Naive thymus-derived CD8-positive, alpha-beta T cell (primary cell): ENCODE measurements at regions not wholly inside any gene's neighbourhood (a gene's known extent, or its start where the extent isn't known, plus 50 kb on each side); places are given as distances from the start of the nearest gene placed in this dataset.

Experiments
- ATAC-seq, 2 donors: fragments of 150-1000 bp; cut with Tn5 transposase in 1 of 2; sonication (Bioruptor Pico), chemical (Tn5 transposase) in 1 of 2; 1 replicate in 1 of 2; 2 replicates in 1 of 2; pipeline ENCODE4 v1.10.0; 2021; ENCODE audit warnings: mild to moderate bottlenecking in 2 of 2, moderate library complexity in 2 of 2
- POLR2A ChIA-PET: fragments of 350-600 bp; sonication (Branson Sonifier 250); formaldehyde crosslinking; loops from one replicate; lab custom pipeline; 2021; ENCODE audit warnings: antibody characterized with exemption; lab: Charles Lee
- DNase-seq, 10 donors: peaks; one replicate each; pipeline versions ENCODE4 v3.0.0 to v3.0.0-alpha.2; 2020 to 2022
- H3K27ac Mint-ChIP-seq, 10 donors: one replicate each; pipeline ENCODE4 v1.8.0; 2020 to 2022; ENCODE audit warnings: mild to moderate bottlenecking in 10 of 10, mixed read lengths in 10 of 10, moderate library complexity in 4 of 10, inconsistent platforms in 1 of 10
- H3K27me3 Mint-ChIP-seq, 5 donors: one replicate each; pipeline ENCODE4 v1.8.0; 2021 to 2022; ENCODE audit warnings: mixed read lengths in 5 of 5
- H3K36me3 Mint-ChIP-seq, 3 donors: one replicate each; pipeline ENCODE4 v1.8.0; 2020 to 2022; ENCODE audit warnings: mixed read lengths in 3 of 3, mild to moderate bottlenecking in 2 of 3, inconsistent platforms in 1 of 3
- H3K4me1 Mint-ChIP-seq, 4 donors: one replicate each; pipeline ENCODE4 v1.8.0; 2021 to 2022; ENCODE audit warnings: mixed read lengths in 4 of 4
- H3K4me3 Mint-ChIP-seq, 10 donors: one replicate each; pipeline ENCODE4 v1.8.0; 2020 to 2022; ENCODE audit warnings: mild to moderate bottlenecking in 10 of 10, mixed read lengths in 10 of 10, moderate library complexity in 6 of 10, inconsistent platforms in 1 of 10
- H3K9me3 Mint-ChIP-seq, 9 donors: one replicate each; pipeline ENCODE4 v1.8.0; 2020 to 2022; ENCODE audit warnings: mixed read lengths in 9 of 9, mild to moderate bottlenecking in 3 of 9, inconsistent platforms in 1 of 9, moderate library complexity in 1 of 9

GRCh38 chr13:75931116-75931515 lies 295.0 kb downstream of the LMO7 start:
- no peaks in the 10 kb centered on the region for H3K4me1 Mint-ChIP-seq
- no peaks in the 10 kb centered on the region for H3K9me3 Mint-ChIP-seq
- H3K4me3 Mint-ChIP-seq = no peak overlapping the region
- H3K27me3 Mint-ChIP-seq = peaks cover 0 to 21% (median 9%) of the 10 kb centered on the region in 5 donors
- no peak overlapping the region for H3K27ac Mint-ChIP-seq
- ATAC-seq (no peak), DNase-seq (no peak)
- POLR2A ChIA-PET = no interaction called here
- no peaks in the 10 kb centered on the region for H3K36me3 Mint-ChIP-seq

GRCh38 chr13:75929076-75929475 lies 292.9 kb downstream of the LMO7 start:
- Mint-ChIP-seq H3K27ac (no peak overlapping the region), H3K36me3 (no peaks in the 10 kb centered on the region), H3K9me3 (no peaks in the 10 kb centered on the region), H3K4me3 (no peak overlapping the region), H3K4me1 (no peaks in the 10 kb centered on the region), H3K27me3 (peaks cover 0 to 21% (median 9%) of the 10 kb centered on the region in 5 donors)
- no peak for DNase-seq
- ATAC-seq = no peak
- POLR2A ChIA-PET = no interaction called here

GRCh38 chr13:75927183-75927669 lies 291.1 kb downstream of the LMO7 start:
- H3K9me3 Mint-ChIP-seq = peaks cover 0 to 7% (median 0%) of the 10 kb centered on the region in 9 donors

GRCh38 chr13:75920536-75920935 lies 284.4 kb downstream of the LMO7 start:
- H3K4me1 Mint-ChIP-seq = no peaks in the 10 kb centered on the region
- no peaks in the 10 kb centered on the region for H3K36me3 Mint-ChIP-seq
- DNase-seq (no peak), ATAC-seq (no peak)
- peaks cover 0 to 7% (median 0%) of the 10 kb centered on the region in 9 donors for H3K9me3 Mint-ChIP-seq
- POLR2A ChIA-PET = no interaction called here
- no peak overlapping the region for H3K4me3 Mint-ChIP-seq
- peaks cover 0 to 8% (median 0%) of the 10 kb centered on the region in 5 donors for H3K27me3 Mint-ChIP-seq
- no peak overlapping the region for H3K27ac Mint-ChIP-seq

More at GRCh38 chr13:75927183-75927669, 291.1 kb downstream of the LMO7 start:
- POLR2A ChIA-PET = no interaction called here
- no peak overlapping the region for H3K27ac Mint-ChIP-seq
- no peak overlapping the region for H3K4me3 Mint-ChIP-seq
- H3K4me1 Mint-ChIP-seq = no peaks in the 10 kb centered on the region
- H3K36me3 Mint-ChIP-seq = no peaks in the 10 kb centered on the region
- peaks cover 0 to 22% (median 9%) of the 10 kb centered on the region in 5 donors for H3K27me3 Mint-ChIP-seq
- DNase-seq = no peak
- no peak for ATAC-seq

- Mint-ChIP-seq H3K9me3 (peaks cover 0 to 7% (median 0%) of the 10 kb centered on the region in 9 donors), H3K4me3 (no peak overlapping the region), H3K27me3 (peaks cover 0 to 6% (median 0%) of the 10 kb centered on the region in 5 donors), H3K4me1 (no peaks in the 10 kb centered on the region), H3K27ac (no peak overlapping the region), H3K36me3 (no peaks in the 10 kb centered on the region)
- DNase-seq (no peak), ATAC-seq (no peak)
- POLR2A ChIA-PET = no interaction called here
Measured at GRCh38 chr13:75919660-75920199, 283.6 kb downstream of the LMO7 start.

- POLR2A ChIA-PET = no interaction called here
- ATAC-seq (no peak), DNase-seq (no peak)
- Mint-ChIP-seq H3K36me3 (no peaks in the 10 kb centered on the region), H3K27ac (no peak overlapping the region), H3K4me1 (no peaks in the 10 kb centered on the region), H3K4me3 (no peak overlapping the region), H3K27me3 (no peaks in the 10 kb centered on the region), H3K9me3 (peaks cover 0 to 5% (median 0%) of the 10 kb centered on the region in 9 donors)
Measured at GRCh38 chr13:75915066-75915465, 278.9 kb downstream of the LMO7 start.

GRCh38 chr13:75913925-75914324 lies 277.8 kb downstream of the LMO7 start:
- H3K27ac Mint-ChIP-seq = no peak overlapping the region
- ATAC-seq (no peak), DNase-seq (no peak)
- H3K36me3 Mint-ChIP-seq = no peaks in the 10 kb centered on the region
- H3K4me1 Mint-ChIP-seq = no peaks in the 10 kb centered on the region
- no peak overlapping the region for H3K4me3 Mint-ChIP-seq
- no peaks in the 10 kb centered on the region for H3K9me3 Mint-ChIP-seq
- H3K27me3 Mint-ChIP-seq = no peaks in the 10 kb centered on the region
- POLR2A ChIA-PET = no interaction called here

- no peaks in the 10 kb centered on the region for H3K4me1 Mint-ChIP-seq
- no peak for DNase-seq
- H3K9me3 Mint-ChIP-seq = no peaks in the 10 kb centered on the region
- ATAC-seq = no peak
- POLR2A ChIA-PET = no interaction called here
- H3K27me3 Mint-ChIP-seq = peaks cover 0 to 6% (median 3%) of the 10 kb centered on the region in 5 donors
- no peaks in the 10 kb centered on the region for H3K36me3 Mint-ChIP-seq
- no peak overlapping the region for H3K4me3 Mint-ChIP-seq
- H3K27ac Mint-ChIP-seq = no peak overlapping the region
Measured at GRCh38 chr13:75910591-75910990, 274.5 kb downstream of the LMO7 start.
